Activated CD8-positive, alpha-beta memory T cell treated with anti-CD3 and anti-CD28 coated beads, Interleukin-2, amount 10 ng/mL, durations not matched to agents 7 days and 5 days (primary cell): ENCODE measurements at regions not wholly inside any gene's neighbourhood (a gene's known extent, or its start where the extent isn't known, plus 50 kb on each side); places are given as distances from the start of the nearest gene placed in this dataset.
"Not testable (repeated sequence)": the region's sequence is repeated elsewhere in the genome, so short reads cannot be mapped to it uniquely, and the experiment has no call there.

Experiments
- ATAC-seq: fragments of 150-1000 bp; cut with Tn5 transposase; one replicate; pipeline ENCODE4 v1.10.0; 2021; ENCODE audit warnings: moderate library complexity
- CTCF ChIA-PET: fragments of 350-600 bp; sonication (Branson Sonifier 250); formaldehyde crosslinking; loops from one replicate; lab custom pipeline; 2021; ENCODE audit warnings: antibody characterized with exemption; lab: Charles Lee
- DNase-seq: peaks from one replicate; pipeline ENCODE4 v3.0.0-alpha.2; 2020
- H3K27ac Mint-ChIP-seq: one replicate; pipeline ENCODE4 v1.8.0; 2021; ENCODE audit warnings: mild to moderate bottlenecking, mixed read lengths
- H3K27me3 Mint-ChIP-seq: one replicate; pipeline ENCODE4 v1.8.0; 2021; ENCODE audit warnings: mixed read lengths
- H3K36me3 Mint-ChIP-seq: one replicate; pipeline ENCODE4 v1.8.0; 2021; ENCODE audit warnings: mild to moderate bottlenecking, mixed read lengths
- H3K4me1 Mint-ChIP-seq: one replicate; pipeline ENCODE4 v1.8.0; 2021; ENCODE audit warnings: mixed read lengths
- H3K4me3 Mint-ChIP-seq: one replicate; pipeline ENCODE4 v1.8.0; 2021; ENCODE audit warnings: mild to moderate bottlenecking, moderate library complexity, mixed read lengths
- H3K9me3 Mint-ChIP-seq: one replicate; pipeline ENCODE4 v1.8.0; 2022; ENCODE audit warnings: low read depth, mixed read lengths

DNA sequence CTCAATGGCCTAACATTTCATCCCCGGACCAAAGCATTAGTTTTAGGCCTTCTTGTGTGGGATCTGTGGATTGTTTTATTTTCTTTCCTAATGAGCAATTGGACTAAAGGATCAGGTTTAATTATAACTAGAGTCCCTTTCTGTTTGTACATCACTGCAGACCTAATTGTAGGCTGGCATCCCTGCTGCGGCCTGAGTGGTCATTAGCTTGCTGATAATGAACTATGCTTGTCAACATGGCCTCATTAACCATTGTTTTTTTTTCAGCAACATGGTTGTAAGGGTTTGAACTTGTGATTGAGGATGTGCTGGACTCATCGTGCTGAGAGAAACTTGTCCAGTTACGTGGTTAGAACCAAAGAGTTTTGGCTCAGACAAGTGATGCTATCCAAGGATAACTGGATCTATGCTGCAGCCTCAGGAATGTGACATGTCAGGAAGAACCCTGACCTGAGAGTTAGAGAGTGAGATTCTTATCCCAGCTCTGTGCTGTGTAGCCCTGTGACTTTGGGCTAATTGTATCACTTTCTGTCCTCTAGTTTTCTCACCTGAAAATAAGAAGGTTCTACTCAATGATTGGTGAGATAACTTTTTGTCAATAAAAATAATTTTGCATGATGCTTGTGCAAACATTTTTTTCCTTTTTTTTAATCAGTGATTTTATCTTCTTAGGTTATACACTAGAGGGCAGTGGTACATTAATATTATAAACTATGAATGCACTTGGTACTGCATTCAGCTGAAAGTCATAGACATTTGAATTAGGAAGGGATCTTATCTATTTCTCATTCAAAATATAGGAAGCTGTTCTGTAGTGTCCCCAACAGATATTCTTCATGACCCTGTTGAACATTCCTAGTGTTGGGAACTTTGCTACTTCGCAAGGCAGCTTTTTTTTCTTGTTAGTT is 140.9 kb downstream of the RNF144B start:
- ATAC-seq: no peak
- no peak for DNase-seq
- Mint-ChIP-seq H3K4me1 (no peaks in the 10 kb centered on the region), H3K9me3 (no peaks in the 10 kb centered on the region), H3K27ac (no peak overlapping the region), H3K36me3 (no peaks in the 10 kb centered on the region), H3K27me3 (peaks cover 11% of the 10 kb centered on the region), H3K4me3 (no peak overlapping the region)
- CTCF ChIA-PET: no interaction called here

DNA sequence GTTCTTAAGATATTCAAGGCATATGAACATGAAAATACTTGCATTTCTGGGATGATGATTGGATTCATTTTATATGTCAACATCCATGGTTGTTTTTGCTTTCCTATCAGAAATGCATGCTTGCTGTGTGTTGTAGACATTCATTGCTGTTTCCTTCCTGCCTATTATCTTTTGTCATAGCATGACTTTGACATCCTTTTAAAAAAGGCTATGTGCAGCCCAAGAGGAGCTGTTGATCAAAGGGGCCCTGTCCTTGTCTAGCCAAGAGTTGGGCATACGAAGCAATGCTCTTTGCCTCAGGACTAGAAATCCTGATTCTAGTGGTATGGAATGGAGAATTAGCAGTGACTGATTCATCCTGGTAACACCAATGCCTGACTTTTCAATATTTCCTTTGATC is 143.1 kb downstream of the RNF144B start:
- Mint-ChIP-seq H3K36me3 (no peaks in the 10 kb centered on the region), H3K4me3 (no peak overlapping the region), H3K27ac (no peak overlapping the region), H3K9me3 (no peaks in the 10 kb centered on the region), H3K27me3 (peaks cover 16% of the 10 kb centered on the region), H3K4me1 (no peaks in the 10 kb centered on the region)
- no peak for DNase-seq
- ATAC-seq: no peak
- CTCF ChIA-PET: no interaction called here

- CTCF ChIA-PET: no interaction called here
- peaks cover 21% of the 10 kb centered on the region for H3K27me3 Mint-ChIP-seq
- no peak for ATAC-seq
- no peak for DNase-seq
- no peak overlapping the region for H3K27ac Mint-ChIP-seq
- H3K4me1 Mint-ChIP-seq: no peaks in the 10 kb centered on the region
- no peaks in the 10 kb centered on the region for H3K9me3 Mint-ChIP-seq
- H3K4me3 Mint-ChIP-seq: no peak overlapping the region
- H3K36me3 Mint-ChIP-seq: no peaks in the 10 kb centered on the region
Observed at GRCh38 chr6:18532139-18532538, 145.0 kb downstream of the RNF144B start.

DNA sequence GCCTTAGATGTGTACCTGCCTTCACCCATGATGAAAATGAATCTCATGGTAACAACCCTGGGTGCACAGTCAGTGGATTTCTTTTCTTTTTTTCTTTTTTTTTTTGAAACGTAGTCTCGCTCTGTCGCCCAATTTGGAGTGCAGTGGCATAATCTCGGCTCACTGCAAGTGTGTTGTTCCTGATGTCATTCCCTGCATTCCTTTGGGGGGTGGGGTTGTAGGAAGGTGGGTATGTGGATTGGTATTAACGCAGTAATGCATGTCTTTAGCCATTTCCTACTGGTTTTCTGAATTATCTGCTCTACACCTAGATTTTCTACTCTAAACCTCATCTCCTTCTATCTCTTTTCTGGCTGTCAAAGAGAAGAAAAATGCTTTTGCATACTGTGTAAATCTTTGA is 146.6 kb downstream of the RNF144B start:
- Mint-ChIP-seq H3K27me3 (peaks cover 23% of the 10 kb centered on the region), H3K4me3 (no peak overlapping the region)
- CTCF ChIA-PET: no interaction called here

DNA sequence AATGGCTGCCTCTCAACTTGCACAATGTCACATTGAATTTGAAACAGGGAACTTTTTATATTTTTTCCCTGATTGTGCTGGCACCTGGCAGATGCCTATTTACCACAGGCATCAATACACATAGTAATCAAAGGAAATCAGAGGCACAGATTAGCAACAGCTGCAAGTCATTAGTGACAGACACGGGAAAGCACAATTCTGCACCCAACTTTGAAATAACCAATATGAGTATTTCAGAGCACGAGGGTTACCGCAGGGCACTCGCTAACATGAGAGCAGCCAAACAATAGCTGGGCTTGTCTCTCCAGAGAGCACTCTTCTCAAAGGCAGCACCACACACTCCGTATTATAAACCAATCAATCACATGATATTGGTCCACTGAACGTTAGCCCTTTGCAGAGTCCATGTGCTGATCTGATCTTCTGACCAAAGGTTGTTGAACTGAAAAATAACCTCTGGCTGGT is 149.5 kb downstream of the RNF144B start:
- Mint-ChIP-seq H3K9me3 (no peaks in the 10 kb centered on the region), H3K4me3 (no peak overlapping the region), H3K27ac (no peak overlapping the region), H3K4me1 (no peaks in the 10 kb centered on the region), H3K27me3 (peaks cover 15% of the 10 kb centered on the region), H3K36me3 (no peaks in the 10 kb centered on the region)
- CTCF ChIA-PET: no interaction called here
- ATAC-seq: no peak
- DNase-seq: no peak

More for the DNA sequence above, 146.6 kb downstream of the RNF144B start:
- Mint-ChIP-seq H3K4me1 (no peaks in the 10 kb centered on the region), H3K36me3 (no peaks in the 10 kb centered on the region), H3K27ac (no peak overlapping the region), H3K9me3 (no peaks in the 10 kb centered on the region)
- ATAC-seq (no peak), DNase-seq (no peak)

GRCh38 chr6:18538315-18538714 is 151.2 kb downstream of the RNF144B start:
- ATAC-seq: no peak
- H3K4me1 Mint-ChIP-seq: no peaks in the 10 kb centered on the region
- DNase-seq: no peak
- H3K4me3 Mint-ChIP-seq: no peak overlapping the region
- H3K9me3 Mint-ChIP-seq: no peaks in the 10 kb centered on the region
- peaks cover 15% of the 10 kb centered on the region for H3K27me3 Mint-ChIP-seq
- no peak overlapping the region for H3K27ac Mint-ChIP-seq
- CTCF ChIA-PET: no interaction called here
- no peaks in the 10 kb centered on the region for H3K36me3 Mint-ChIP-seq

DNA sequence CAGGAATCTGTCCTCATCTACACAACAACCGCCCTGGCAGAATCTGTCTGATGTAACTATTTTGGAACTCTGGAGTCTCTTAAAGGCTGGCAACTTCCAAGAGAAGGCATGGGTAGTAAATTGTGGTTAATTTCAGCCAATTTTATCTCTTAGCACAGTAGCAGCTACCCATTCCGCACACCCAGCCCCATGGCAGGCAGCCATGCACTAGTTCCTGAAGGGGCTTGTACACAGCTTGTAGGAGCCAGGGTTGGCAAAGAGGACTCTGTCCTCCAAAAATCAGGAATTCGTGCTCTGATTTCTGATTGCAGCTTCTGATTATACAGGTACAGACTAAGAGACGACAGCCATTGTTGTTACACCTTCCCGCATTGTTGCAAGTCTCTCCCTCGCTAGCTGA is 155.9 kb downstream of the RNF144B start:
- ATAC-seq (no peak), DNase-seq (no peak)
- CTCF ChIA-PET: no interaction called here
- H3K27ac Mint-ChIP-seq: no peak overlapping the region
- H3K9me3 Mint-ChIP-seq: peaks cover 7% of the 10 kb centered on the region
- no peaks in the 10 kb centered on the region for H3K4me1 Mint-ChIP-seq
- H3K27me3 Mint-ChIP-seq: peaks cover 3% of the 10 kb centered on the region
- H3K36me3 Mint-ChIP-seq: no peaks in the 10 kb centered on the region
- no peak overlapping the region for H3K4me3 Mint-ChIP-seq

- H3K4me3 Mint-ChIP-seq, H3K9me3 Mint-ChIP-seq, H3K27me3 Mint-ChIP-seq, H3K27ac Mint-ChIP-seq, ATAC-seq, H3K36me3 Mint-ChIP-seq, H3K4me1 Mint-ChIP-seq, CTCF ChIA-PET, DNase-seq: not testable (repeated sequence)
Observed at GRCh38 chr6:18545142-18545541, 158.0 kb downstream of the RNF144B start.

DNA sequence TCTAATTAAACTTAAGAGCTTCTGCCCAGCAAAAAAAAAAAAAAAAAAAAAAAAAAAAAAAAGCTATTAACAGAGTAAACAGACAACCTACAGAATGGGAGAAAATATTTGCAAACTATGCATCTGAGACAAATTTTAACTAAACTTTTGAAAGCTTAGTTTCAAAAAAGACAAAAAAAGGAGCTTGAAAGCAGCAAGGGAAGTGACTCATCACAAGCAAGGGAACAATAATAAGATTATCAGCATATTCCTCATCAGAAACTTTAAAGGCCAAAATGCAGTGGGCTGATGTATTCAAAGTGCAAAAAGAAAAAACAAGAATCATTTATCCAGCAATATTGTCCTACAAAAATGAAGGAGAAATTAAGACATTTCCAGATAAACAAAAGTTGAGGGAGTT is 158.6 kb downstream of the RNF144B start:
- no peak overlapping the region for H3K27ac Mint-ChIP-seq
- H3K4me3 Mint-ChIP-seq: no peak overlapping the region
- peaks cover 2% of the 10 kb centered on the region for H3K27me3 Mint-ChIP-seq
- no peaks in the 10 kb centered on the region for H3K4me1 Mint-ChIP-seq
- ATAC-seq (no peak), DNase-seq (no peak)
- H3K36me3 Mint-ChIP-seq: no peaks in the 10 kb centered on the region
- CTCF ChIA-PET: no interaction called here
- peaks cover 7% of the 10 kb centered on the region for H3K9me3 Mint-ChIP-seq

DNA sequence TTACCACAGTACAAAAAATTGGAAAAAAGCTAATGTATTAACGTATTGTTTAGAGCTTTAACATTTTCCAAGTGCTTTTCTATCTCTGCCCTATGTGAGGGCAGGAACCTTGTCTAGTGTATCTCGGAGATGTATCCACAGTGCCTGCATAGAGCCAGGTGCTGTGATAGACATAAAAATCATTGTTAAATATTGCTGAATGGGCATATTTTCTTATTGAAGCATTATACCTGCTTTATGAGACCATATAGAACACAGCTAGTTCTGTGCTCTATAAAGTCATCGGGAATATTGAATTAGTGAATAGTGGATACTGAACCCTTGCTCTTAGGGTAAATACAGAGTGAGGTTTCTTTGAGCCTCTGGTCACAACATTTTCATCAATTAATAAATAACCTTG is 163.0 kb downstream of the RNF144B start:
- Mint-ChIP-seq H3K4me1 (no peaks in the 10 kb centered on the region), H3K36me3 (no peaks in the 10 kb centered on the region), H3K27ac (no peak overlapping the region), H3K4me3 (no peak overlapping the region), H3K27me3 (peaks cover 4% of the 10 kb centered on the region), H3K9me3 (no peaks in the 10 kb centered on the region)
- no peak for ATAC-seq
- CTCF ChIA-PET: no interaction called here
- no peak for DNase-seq

- peaks cover 8% of the 10 kb centered on the region for H3K27me3 Mint-ChIP-seq
- no peak overlapping the region for H3K27ac Mint-ChIP-seq
- H3K4me1 Mint-ChIP-seq: no peaks in the 10 kb centered on the region
- no peak for DNase-seq
- no peaks in the 10 kb centered on the region for H3K36me3 Mint-ChIP-seq
- H3K4me3 Mint-ChIP-seq: no peak overlapping the region
- no peak for ATAC-seq
- no peaks in the 10 kb centered on the region for H3K9me3 Mint-ChIP-seq
- CTCF ChIA-PET: no interaction called here
Observed at GRCh38 chr6:18551228-18551627, 164.1 kb downstream of the RNF144B start.

DNA sequence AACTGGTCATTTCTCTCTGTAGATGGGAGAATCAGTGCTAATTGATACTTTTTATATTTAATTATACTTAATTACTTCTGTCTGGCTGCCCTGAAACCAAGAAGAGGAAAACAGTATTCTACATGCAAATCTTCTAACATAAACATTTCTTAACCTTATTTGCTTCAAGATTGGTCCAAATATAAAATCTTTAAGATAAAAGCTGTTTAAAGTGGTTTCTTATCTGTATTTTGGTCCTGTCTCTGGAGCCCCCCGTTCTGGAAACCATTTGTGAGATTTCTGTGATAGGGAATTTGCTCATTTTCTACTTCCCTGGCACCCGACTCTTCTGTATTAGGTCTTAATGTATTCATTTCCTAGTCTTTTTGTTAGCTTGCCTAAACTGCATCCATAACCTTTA is 168.6 kb downstream of the RNF144B start:
- H3K4me3 Mint-ChIP-seq: no peak overlapping the region
- no peak for ATAC-seq
- CTCF ChIA-PET: interaction anchor here (0.6 kb wide), 1 partner anchor 264 kb away, joined by 3 read pairs; no protein-coding TSS in a partner anchor
- H3K36me3 Mint-ChIP-seq: no peaks in the 10 kb centered on the region
- H3K4me1 Mint-ChIP-seq: no peaks in the 10 kb centered on the region
- H3K9me3 Mint-ChIP-seq: no peaks in the 10 kb centered on the region
- DNase-seq: no peak
- no peak overlapping the region for H3K27ac Mint-ChIP-seq
- peaks cover 20% of the 10 kb centered on the region for H3K27me3 Mint-ChIP-seq

- Mint-ChIP-seq H3K4me1 (no peaks in the 10 kb centered on the region), H3K27ac (no peak overlapping the region), H3K4me3 (no peak overlapping the region), H3K27me3 (peaks cover 13% of the 10 kb centered on the region), H3K9me3 (no peaks in the 10 kb centered on the region), H3K36me3 (no peaks in the 10 kb centered on the region)
- CTCF ChIA-PET: no interaction called here
- DNase-seq (no peak), ATAC-seq (no peak)
Observed at GRCh38 chr6:18561037-18561750, 174.0 kb downstream of the RNF144B start.

DNA sequence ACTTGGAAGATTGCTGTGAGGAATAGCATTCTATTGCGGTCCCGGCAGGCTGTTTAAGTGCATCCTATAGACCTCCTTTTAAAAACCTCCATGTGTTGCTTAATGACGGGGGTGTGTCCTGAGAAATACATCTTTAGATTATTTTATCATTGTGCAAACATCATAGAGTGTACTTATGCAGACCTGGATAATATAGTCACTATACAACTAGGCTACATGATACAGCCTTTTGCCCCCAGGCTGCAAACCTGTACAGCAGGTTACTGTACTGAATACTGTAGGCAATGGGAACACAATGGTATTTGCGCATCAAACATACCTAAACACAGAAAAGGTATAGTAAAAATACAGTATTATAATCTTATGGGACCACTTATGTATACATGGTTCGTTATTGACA is 175.6 kb downstream of the RNF144B start:
- DNase-seq (no peak), ATAC-seq (no peak)
- no peak overlapping the region for H3K27ac Mint-ChIP-seq
- no peaks in the 10 kb centered on the region for H3K36me3 Mint-ChIP-seq
- no peak overlapping the region for H3K4me3 Mint-ChIP-seq
- CTCF ChIA-PET: no interaction called here
- no peaks in the 10 kb centered on the region for H3K4me1 Mint-ChIP-seq
- H3K9me3 Mint-ChIP-seq: no peaks in the 10 kb centered on the region
- H3K27me3 Mint-ChIP-seq: peaks cover 11% of the 10 kb centered on the region
